Fibroblast of skin of left biceps (primary cell): ENCODE measurements at regions not wholly inside any gene's neighbourhood (a gene's known extent, or its start where the extent isn't known, plus 50 kb on each side); places are given as distances from the start of the nearest gene placed in this dataset.
A peak's percentile ranks its signal among the peaks of the same experiment; 100 is the strongest.

Experiments
- DNase-seq, 2 experiments: peaks; one replicate each; pipeline ENCODE4 v3.0.0-alpha.2; 2013; ENCODE audit warnings: low read depth in 2 of 2

DNA sequence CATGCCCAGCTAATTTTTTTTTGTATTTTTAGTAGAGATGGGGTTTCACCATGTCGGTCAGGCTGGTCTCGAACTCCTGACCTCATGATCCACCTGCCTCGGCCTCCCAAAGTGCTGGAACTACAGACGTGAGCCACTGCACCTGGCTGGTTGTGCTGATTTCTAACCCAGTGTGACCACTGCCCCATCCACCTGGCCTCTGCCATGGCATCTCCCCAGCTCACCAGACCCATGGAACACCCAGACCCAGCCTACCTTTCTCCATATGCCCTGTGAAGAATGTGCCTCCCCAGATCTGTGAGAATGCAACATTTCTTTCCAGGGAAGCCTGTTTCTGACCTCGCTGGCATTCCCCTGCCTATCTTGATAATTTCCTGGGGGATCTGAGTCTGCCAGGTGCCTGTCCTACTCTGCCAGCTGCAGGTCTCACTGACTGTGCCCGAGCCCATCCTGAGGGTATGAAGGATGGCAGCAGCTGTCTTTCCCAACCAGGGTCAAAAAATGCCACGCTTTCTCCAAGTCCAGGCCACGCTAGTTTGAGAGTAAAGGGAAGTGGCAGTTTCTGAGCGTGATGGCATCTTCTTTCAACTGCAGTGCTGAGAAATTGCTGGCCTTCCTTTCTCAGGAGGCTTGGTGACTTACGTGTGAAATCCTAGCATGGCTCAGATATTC is 324.4 kb upstream of the ZNF32 start:
- no peak for DNase-seq

GRCh38 chr10:43971981-43972380 is 323.3 kb upstream of the ZNF32 start:
- no peak for DNase-seq

- DNase-seq = no peak
Observed at GRCh38 chr10:43971306-43971705, 322.6 kb upstream of the ZNF32 start.

DNA sequence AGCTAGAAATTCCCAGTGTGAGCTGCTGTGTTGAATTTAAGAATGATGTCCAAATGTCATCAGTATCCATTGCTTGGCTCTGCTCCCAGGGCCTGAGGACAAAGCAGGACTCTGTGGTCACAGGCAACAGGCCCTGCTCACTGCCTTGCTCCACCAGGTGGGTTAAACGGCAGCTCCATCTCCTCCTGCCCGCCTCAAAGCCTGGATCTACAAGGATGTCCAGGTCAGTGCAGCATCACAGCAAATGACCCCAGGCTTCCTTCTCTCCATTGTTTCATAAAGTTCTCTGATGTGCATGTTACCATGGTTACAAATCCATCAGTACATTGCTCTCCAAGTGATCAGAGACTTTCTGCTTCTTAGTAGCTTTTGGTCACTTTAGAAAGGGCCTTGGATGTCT is 322.0 kb upstream of the ZNF32 start:
- DNase-seq = no peak

DNA sequence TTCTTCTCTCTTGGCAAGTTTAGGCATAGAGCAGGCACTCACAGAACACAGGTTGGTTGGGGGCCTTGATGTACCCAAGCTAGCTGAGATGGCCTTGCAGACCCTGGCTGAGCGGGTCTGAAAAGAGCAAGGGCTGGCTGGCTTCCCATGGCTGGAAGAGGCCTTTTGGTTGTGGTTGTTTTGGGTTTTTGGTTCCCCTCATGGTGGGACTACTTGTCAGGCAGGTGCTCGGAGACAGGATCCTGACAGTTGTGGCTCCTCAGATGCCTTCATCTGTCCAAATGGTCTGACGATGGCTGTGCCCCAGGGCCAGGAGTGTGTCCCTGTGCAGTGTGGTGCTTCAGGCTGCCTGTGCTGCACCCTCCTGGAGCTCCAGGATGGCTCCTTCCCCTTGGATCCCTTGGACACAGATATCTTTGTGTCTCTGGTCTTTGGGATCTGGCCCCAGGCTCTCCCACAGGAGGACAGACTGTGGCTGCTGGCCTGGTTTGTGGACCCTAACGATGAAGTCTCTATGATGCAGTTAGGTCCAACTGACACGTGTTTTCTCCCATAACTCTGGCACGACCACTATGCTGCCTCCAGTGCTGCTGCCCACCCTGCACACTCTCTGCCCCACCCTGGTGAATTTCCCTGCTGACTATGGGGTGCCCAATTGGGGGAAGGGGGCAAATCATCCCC is 321.5 kb upstream of the ZNF32 start:
- no peak for DNase-seq

GRCh38 chr10:43969506-43969905 is 320.8 kb upstream of the ZNF32 start:
- DNase-seq = no peak

GRCh38 chr10:43968961-43969360 is 320.3 kb upstream of the ZNF32 start:
- no peak for DNase-seq

GRCh38 chr10:43968076-43968475 is 319.4 kb upstream of the ZNF32 start:
- DNase-seq = no peak

- no peak for DNase-seq
Observed at GRCh38 chr10:43966571-43966965, 317.9 kb upstream of the ZNF32 start.

DNA sequence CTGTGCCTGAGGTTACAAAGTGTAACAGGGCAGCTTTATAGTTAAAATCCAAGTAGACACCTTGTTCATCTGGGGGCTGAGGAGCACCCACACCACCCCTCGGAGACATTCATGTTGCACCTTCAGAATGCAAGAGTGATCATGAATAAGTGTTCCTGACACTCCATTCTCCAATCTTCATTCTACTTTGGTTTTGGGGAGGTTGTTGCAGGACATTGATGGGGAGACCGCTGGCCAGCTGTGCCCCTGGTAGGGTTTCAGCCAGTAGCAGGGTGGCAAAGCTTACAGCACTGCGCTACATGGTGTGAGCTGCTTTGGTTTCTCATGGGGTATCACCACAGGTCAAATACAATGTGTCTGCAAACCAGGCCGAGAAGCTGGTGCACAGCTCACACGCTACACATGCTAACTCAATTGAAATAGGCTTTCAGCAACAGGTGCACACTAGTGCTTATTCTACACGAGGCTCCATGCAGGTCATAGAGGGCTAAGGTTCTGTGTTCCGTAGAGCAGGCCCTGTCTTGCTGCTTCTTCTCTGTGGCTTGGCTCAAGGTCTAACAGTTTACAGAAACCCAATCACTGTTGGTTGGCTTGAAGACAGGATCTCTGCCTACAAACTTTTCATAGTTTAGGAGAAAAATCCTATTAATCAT is 317.4 kb upstream of the ZNF32 start:
- DNase-seq = no peak

- peak; percentile 93 to 94 for DNase-seq
Observed at GRCh38 chr10:43965033-43965917, 316.6 kb upstream of the ZNF32 start.

- DNase-seq = no peak
Observed at GRCh38 chr10:43964486-43964885, 315.8 kb upstream of the ZNF32 start.

DNA sequence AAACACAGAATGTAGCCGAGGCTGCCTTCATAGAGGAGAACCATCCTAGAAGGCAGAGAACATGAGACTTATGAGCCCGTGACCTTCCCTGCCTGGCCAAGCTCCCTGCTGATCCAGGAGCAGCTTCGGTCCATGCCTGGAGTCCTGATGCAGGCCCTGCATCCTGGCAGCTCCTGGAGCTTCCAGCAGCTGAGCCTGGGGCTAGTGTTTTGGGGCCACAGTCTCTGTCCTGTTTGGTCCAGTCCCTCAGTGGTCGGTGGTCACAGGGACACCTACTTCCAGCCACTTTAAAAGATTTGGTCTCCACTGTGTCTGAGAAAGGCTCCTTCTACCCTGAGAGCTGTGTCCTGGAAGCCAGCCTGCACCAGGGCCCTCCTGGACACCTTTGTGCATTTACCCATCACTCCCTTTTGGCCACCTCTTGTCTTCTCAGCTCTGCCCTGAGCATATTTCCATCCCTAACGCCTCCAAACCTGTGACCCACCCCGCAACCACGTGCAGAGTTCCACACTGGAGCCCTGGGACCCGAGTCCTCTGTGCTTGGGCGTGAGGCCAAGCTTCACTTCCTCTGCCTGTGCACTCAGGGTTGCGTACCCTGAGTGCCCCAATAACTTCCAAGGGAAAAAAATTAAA is 315.2 kb upstream of the ZNF32 start:
- no peak for DNase-seq

DNA sequence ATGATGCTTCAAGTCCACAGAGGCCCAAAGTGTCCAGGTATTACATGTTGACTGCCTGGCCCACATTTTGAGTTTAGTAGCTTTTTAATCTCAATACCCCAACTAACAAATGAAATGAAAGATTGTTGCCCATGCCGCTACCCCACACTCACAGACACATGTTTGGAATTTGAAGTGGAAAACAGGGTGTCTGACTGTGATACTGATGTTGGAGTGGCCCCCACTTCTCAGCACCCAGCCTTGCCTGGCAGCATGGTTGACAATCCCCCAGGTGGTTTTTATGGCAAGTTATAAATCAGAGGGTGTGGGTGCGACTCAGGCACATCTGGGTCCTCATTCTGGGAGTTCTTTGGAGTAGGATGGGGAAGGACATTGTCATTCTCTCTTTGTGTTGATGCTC is 314.7 kb upstream of the ZNF32 start:
- no peak for DNase-seq

DNA sequence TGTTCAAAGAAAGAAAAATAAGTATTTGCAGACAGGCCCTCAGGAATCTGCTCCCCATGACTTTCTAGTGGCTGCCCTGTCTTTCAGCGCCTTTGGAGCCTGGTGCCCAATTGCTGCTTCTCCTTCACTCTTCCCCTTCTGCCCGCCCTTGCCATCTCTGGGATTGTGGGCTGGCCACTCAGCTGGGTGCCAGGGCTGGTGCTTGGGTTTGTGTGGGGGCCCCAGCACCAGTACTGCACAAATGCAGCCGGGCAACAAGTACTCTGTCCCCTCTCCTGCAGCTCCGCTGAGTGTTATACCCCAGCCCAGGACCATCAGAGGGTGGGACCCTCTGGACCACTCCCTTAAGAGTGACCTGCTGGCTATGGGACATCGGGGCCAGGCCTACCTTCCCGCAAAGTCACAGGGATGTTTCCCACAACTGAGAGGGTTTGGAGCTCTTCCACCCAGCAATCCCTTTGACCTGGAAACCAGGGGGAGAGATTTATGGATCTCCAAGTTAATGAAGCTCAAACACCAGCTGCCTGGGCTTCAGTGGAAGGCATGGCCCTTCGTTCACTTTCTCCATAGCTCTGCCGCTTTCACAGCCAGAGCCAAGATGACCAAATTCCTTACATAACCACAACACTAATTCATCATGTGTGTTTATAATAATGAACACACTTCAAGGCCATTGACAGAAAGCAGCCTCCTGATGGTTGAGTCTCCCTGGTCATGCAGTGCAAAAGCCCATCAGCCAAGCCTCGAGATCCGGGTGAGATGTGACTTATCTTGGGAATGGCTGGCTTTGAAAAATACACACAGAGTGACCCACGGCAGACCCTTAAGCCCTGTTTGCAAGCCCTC is 313.9 kb upstream of the ZNF32 start:
- DNase-seq = peak; percentile 42 to 48

- DNase-seq = no peak
Observed at GRCh38 chr10:43961523-43962345, 313.1 kb upstream of the ZNF32 start.

- DNase-seq = no peak
Observed at GRCh38 chr10:43960981-43961380, 312.3 kb upstream of the ZNF32 start.

GRCh38 chr10:43960477-43960876 is 311.8 kb upstream of the ZNF32 start:
- DNase-seq = no peak

DNA sequence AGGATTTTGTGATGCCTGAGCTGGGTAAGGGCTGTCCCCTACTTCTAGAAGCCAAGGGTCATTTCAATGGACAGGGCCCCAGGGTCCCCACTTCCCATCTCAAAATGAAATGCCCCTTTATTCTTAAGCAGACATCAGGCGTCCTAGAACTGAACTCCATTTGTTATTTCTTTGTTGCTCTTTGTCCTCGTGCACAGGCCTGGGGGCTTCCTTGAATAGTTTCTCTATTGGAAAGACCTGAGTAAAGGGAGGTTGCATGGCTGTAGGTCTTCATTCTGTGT is 311.4 kb upstream of the ZNF32 start:
- DNase-seq = no peak
